Glutamatergic neuron (in vitro differentiated cells): ENCODE measurements at regions not wholly inside any gene's neighbourhood (a gene's known extent, or its start where the extent isn't known, plus 50 kb on each side); places are given as distances from the start of the nearest gene placed in this dataset.
A peak's percentile ranks its signal among the peaks of the same experiment; 100 is the strongest.

Experiments used
- DNase-seq: peaks from one replicate; pipeline ENCODE4 v3.0.0; 2022
- H3K27ac Mint-ChIP-seq: one replicate; pipeline ENCODE4 v1.8.0; 2020; ENCODE audit warnings: mild to moderate bottlenecking, mixed read lengths, inconsistent platforms; ENCODE audit not compliant: unreplicated experiment
- H3K27me3 Mint-ChIP-seq: one replicate; pipeline ENCODE4 v1.8.0; 2020; ENCODE audit warnings: mild to moderate bottlenecking, moderate library complexity, mixed read lengths, inconsistent platforms; ENCODE audit not compliant: unreplicated experiment
- H3K36me3 Mint-ChIP-seq: one replicate; pipeline ENCODE4 v1.8.0; 2020; ENCODE audit warnings: mild to moderate bottlenecking, mixed read lengths, inconsistent platforms; ENCODE audit not compliant: unreplicated experiment
- H3K4me1 Mint-ChIP-seq: one replicate; pipeline ENCODE4 v1.8.0; 2020; ENCODE audit warnings: mild to moderate bottlenecking, low read depth, mixed read lengths, inconsistent platforms; ENCODE audit not compliant: unreplicated experiment
- H3K4me3 Mint-ChIP-seq: one replicate; pipeline ENCODE4 v1.8.0; 2020; ENCODE audit warnings: mild to moderate bottlenecking, mixed read lengths, inconsistent platforms; ENCODE audit not compliant: unreplicated experiment
- H3K9me3 Mint-ChIP-seq: one replicate; pipeline ENCODE4 v1.8.0; 2020; ENCODE audit warnings: mild to moderate bottlenecking, moderate library complexity, mixed read lengths, inconsistent platforms; ENCODE audit not compliant: unreplicated experiment
- CTCF ChIP-seq: fragments of 200-600 bp; sonication (generic); IDR thresholded peaks from one replicate; pipeline ENCODE4 v1.5.0; 2021; ENCODE audit not compliant: partially characterized antibody, unreplicated experiment

DNA sequence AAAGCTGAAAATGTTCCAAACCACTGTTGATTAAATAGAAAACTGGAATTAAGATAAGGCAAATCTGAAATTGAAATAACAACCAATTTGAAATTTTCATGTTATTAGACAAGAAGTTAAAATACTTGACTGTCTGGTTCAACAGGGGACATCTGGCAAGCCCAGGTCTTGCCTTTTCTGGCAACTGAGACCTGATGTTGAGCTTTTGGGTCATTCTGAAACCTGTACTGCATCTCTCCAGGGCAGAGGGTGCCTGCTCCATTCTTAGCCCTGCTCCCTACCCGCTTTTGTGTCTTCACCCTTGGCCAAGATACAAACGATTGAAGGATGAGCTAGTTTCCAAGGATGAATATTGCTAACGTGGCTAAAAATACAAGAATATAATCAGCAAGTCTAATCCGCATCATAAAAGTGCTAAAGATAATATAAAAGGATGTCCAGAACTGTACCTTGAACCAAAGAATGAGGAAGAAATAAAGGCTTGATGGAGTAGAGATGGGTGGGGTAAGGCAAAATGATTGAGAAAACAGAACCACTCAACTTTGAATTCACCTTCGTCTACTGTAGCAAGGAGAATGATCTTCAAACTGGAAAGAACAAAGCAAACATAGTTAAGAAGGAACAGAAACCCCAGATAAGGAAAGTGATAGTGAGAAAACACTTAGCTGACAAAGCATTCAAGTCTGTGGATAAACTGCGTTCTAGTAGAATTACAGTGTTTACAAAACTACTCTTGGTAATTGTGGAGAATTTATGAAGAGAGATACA, 109.8 kb upstream of the MAN1A1 start:
- H3K27ac Mint-ChIP-seq: no peak overlapping the region
- no peaks in the 10 kb centered on the region for H3K36me3 Mint-ChIP-seq
- DNase-seq: no peak
- H3K4me1 Mint-ChIP-seq: peaks cover 8% of the 10 kb centered on the region
- H3K4me3 Mint-ChIP-seq: no peak overlapping the region
- H3K27me3 Mint-ChIP-seq: peaks cover 3% of the 10 kb centered on the region
- TF ChIP-seq CTCF: no peak
- no peaks in the 10 kb centered on the region for H3K9me3 Mint-ChIP-seq

DNA sequence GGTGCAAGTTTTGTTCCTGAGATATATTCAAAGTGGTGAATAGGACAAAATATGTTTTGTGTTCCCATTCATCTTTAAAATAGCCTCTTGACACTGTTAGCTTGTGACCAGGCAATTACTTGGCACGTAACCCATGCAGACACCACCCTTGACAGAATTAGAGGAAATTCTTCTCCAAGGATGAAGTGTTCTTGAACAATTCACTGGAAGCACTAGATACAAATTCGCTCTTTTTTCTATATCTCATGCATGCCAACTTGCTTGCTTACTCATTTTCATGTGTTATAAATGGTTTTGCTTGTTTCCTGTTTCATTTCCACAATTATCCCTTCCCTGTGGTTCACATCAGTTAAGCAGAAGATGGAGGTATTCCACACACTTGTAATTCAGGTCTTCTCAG, 105.2 kb upstream of the MAN1A1 start:
- H3K4me1 Mint-ChIP-seq: peaks cover 22% of the 10 kb centered on the region
- H3K36me3 Mint-ChIP-seq: no peaks in the 10 kb centered on the region
- H3K9me3 Mint-ChIP-seq: peaks cover 3% of the 10 kb centered on the region
- no peak overlapping the region for H3K4me3 Mint-ChIP-seq
- no peak for TF ChIP-seq CTCF
- no peak for DNase-seq
- H3K27me3 Mint-ChIP-seq: peaks cover 2% of the 10 kb centered on the region
- no peak overlapping the region for H3K27ac Mint-ChIP-seq

DNA sequence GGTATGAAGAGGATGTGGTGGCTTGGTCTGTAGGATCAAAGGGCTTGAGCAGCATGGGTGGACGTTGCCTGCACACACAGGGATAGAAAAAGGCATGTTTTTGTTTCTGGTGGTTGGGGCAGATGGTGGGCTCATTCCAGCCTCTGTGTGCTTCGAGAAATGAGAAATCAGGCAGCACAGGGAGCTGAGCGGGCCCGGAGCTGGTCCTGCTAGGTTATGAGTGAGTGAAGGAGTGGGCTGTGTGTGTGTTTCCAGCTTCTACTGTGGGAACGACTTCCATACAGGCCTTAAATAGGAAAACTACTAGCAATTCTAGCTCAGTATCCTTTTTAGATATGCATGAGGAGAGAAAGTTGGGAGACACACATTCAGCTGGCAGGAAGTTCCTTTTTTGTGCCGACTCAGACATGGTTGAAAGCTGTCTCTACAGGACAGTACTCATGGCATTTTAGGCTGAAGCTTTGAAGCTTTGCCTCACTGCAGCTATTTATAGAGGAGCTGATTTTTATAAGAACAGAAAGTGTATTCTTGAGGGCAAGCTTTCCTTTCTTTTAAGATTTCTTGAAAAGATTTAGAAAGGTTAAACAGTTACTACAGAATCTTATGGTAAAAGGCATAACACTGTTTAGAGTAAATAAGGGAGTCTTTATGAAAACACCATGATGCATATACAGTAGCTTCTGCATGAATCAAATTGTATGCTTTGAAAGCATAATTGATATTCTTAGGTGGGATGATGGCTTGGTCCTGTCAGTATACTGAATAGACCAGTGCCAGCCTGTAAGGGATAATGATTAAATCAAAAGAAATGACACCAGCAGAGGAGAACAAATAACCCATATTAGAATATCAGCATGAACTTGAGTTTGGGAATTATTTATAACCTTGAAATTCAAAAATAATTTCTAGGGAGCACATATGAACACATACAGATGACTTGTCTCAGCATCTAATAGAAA, 104.0 kb upstream of the MAN1A1 start:
- Mint-ChIP-seq H3K4me3 (no peak overlapping the region), H3K4me1 (peaks cover 31% of the 10 kb centered on the region), H3K36me3 (no peaks in the 10 kb centered on the region), H3K27ac (peak overlapping the region; percentile 14), H3K9me3 (peaks cover 3% of the 10 kb centered on the region), H3K27me3 (peaks cover 6% of the 10 kb centered on the region)
- DNase-seq: no peak
- TF ChIP-seq CTCF: no peak

DNA sequence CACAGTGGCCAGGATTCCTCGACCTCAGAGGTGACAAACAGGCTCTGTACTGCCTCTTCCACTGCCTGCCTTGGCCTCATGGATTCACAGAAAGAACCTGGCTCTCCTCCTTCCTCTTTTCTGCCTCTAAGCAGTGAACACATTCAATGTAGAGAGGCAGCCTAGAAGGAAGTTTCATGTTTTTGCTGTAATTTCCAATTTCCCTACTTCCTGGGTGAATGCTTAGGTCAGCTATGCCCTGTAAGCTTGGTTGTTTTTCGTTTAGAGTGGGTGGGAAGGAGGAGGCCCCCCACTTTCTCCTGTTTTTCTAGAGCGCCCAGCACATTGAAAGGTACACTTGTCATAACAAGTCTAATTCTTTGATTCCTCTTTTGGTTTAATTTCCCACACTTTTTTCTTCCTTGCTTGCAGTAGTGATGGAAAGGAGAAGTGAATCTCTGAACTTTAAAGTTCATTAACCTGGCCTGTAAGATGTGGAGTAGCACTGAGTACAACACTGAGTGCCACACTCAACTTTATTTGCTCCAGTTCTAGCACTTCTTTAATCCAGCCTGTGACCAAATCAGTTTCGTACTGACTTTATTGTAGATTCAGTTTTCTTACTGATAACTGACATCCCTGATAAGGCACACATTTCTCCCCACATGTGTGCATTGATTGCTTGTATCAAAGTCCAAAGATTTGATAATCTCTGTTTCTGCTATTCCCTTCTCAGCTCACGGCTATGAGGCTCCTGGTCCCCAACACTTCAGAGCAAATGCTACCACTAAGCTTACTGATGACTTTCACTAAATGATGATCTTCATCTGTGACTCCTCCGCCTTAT, 100.0 kb upstream of the MAN1A1 start:
- no peaks in the 10 kb centered on the region for H3K36me3 Mint-ChIP-seq
- H3K27ac Mint-ChIP-seq: peak overlapping the region; percentile 41
- DNase-seq: no peak
- TF ChIP-seq CTCF: no peak
- peaks cover 3% of the 10 kb centered on the region for H3K9me3 Mint-ChIP-seq
- H3K27me3 Mint-ChIP-seq: peaks cover 6% of the 10 kb centered on the region
- H3K4me1 Mint-ChIP-seq: peaks cover 35% of the 10 kb centered on the region
- no peak overlapping the region for H3K4me3 Mint-ChIP-seq
